ENCODE measurements at regions not wholly inside any gene's neighbourhood (a gene's known extent, or its start where the extent isn't known, plus 50 kb on each side); places are given as distances from the start of the nearest gene placed in this dataset.

DNA sequence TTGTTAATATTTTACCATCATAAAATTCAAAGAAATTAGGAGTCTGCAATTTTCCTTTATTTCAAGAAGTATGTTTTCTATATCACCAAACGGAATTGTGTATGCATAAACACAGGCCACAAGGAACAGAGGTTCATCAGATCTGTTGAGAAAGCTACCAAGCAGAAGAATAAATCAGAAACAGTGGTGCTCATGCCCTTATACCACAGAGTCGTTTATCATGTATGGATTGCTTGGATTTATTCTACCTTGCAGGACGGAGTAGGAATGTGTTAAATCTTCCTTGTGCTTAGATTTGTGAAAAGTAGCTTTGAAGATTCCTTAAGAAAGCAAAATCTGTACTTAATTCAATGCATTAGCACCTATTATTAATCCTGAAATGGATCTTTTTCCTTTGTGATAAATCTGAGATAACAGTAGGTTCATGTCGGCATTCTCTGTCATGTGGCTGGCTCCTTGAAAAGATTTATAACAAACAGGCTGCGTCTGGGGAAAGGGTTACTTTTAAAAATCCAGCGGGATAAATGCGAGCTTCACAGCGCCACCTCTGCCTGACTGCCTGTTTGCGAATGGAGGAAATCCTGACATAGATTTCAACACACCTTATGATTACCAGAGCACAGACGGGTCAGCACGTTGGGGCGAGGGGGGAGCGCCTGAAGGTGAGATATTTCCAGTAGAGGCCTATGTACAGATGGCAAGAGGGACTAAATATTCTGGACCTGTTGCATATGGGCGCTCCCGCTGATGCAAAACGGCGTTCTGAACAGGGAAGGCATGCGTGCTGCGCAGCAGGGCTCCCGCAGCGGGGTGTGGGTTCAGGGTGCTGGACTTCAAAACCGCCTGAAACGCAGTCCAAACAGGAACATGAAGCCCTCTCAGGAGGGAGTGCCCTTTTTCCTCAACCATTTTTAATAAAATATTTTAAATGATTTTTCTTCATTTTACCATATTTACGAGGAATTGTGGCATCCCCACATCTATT lies 445.5 kb upstream of the SGCG start:
- CTCF ChIA-PET, result no interaction called here

More for the DNA sequence above, 445.5 kb upstream of the SGCG start:
- H3K4me3 ChIP-seq (ENCODE audit: control extremely low read depth in 1 of 5, extremely low read depth in 1 of 5, insufficient read depth in 1 of 5, low read depth in 2 of 5, low read length in 4 of 5), result no peak overlapping the region
- H3K4me3 Mint-ChIP-seq, result no peak overlapping the region
- POLR2A ChIA-PET, result no interaction called here
- no peak overlapping the region for H2AFZ ChIP-seq (ENCODE audit: insufficient read depth, low read depth, low read length, poor library complexity, severe bottlenecking)
- no peaks in the 10 kb centered on the region for H4K20me1 ChIP-seq (ENCODE audit: control insufficient read depth, insufficient read depth, low read length, poor library complexity, severe bottlenecking)
- 75% methylated on average over 10 of the region's 24 CpGs for WGBS (ENCODE audit: insufficient coverage)
- intact Hi-C loops (cut with micrococcal nuclease), result no loop called here
- TF ChIP-seq EZH2 (IDR thresholded peaks at IDR 0.05; ENCODE audit: borderline replicate concordance, insufficient read depth, low read depth, low read length, poor library complexity, severe bottlenecking), result no peak
- TF ChIP-seq, protein P1, sequence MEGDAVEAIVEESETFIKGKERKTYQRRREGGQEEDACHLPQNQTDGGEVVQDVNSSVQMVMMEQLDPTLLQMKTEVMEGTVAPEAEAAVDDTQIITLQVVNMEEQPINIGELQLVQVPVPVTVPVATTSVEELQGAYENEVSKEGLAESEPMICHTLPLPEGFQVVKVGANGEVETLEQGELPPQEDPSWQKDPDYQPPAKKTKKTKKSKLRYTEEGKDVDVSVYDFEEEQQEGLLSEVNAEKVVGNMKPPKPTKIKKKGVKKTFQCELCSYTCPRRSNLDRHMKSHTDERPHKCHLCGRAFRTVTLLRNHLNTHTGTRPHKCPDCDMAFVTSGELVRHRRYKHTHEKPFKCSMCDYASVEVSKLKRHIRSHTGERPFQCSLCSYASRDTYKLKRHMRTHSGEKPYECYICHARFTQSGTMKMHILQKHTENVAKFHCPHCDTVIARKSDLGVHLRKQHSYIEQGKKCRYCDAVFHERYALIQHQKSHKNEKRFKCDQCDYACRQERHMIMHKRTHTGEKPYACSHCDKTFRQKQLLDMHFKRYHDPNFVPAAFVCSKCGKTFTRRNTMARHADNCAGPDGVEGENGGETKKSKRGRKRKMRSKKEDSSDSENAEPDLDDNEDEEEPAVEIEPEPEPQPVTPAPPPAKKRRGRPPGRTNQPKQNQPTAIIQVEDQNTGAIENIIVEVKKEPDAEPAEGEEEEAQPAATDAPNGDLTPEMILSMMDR (IDR thresholded peaks at IDR 0.05), result no peak
- H3K27ac Mint-ChIP-seq, result no peak overlapping the region
- no peaks in the 10 kb centered on the region for H3K27me3 ChIP-seq (replicated peaks in 1 of 4; ENCODE audit: control extremely low read depth in 1 of 4, control insufficient read depth in 3 of 4, insufficient read depth in 4 of 4, low read length in 3 of 4)
- H3K27ac ChIP-seq (ENCODE audit: low read length in 2 of 2), result no peak overlapping the region
- no peaks in the 10 kb centered on the region for H3K79me2 ChIP-seq (ENCODE audit: control insufficient read depth, insufficient read depth, low read length)
- H3K4me1 ChIP-seq (ENCODE audit: control insufficient read depth in 2 of 2, insufficient read depth in 2 of 2, low read length in 2 of 2), result no peaks in the 10 kb centered on the region
- peaks cover 0 to 4% (median 0%) of the 10 kb centered on the region in 3 donors for H3K9me3 ChIP-seq (ENCODE audit: control extremely low read depth in 1 of 3, control insufficient read depth in 2 of 3, insufficient read depth in 1 of 3, low read length in 2 of 3)
- H3K9ac ChIP-seq (ENCODE audit: low read length), result no peak overlapping the region
- H3K36me3 ChIP-seq (replicated peaks in 1 of 2; ENCODE audit: control extremely low read depth in 1 of 2, control insufficient read depth in 1 of 2, extremely low read depth in 1 of 2, insufficient read depth in 2 of 2, low read length in 1 of 2), result no peaks in the 10 kb centered on the region
- ATAC-seq (ENCODE audit: low read depth) (no peak), DNase-seq (no peak)
- H3K4me1 Mint-ChIP-seq, result no peaks in the 10 kb centered on the region
- H3K9me3 Mint-ChIP-seq (ENCODE audit: insufficient read depth), result no peaks in the 10 kb centered on the region
- H3K4me2 ChIP-seq (replicated peaks; ENCODE audit: low read depth, low read length, poor library complexity, severe bottlenecking), result no peak overlapping the region
- H3K27me3 Mint-ChIP-seq, result no peaks in the 10 kb centered on the region

Data from B cell (primary cell).